ENCODE measurements at regions not wholly inside any gene's neighbourhood (a gene's known extent, or its start where the extent isn't known, plus 50 kb on each side); places are given as distances from the start of the nearest gene placed in this dataset.

GRCh38 chr7:22566176-22566575 is 66.2 kb upstream of the STEAP1B start:
- TF ChIP-seq, protein P1, sequence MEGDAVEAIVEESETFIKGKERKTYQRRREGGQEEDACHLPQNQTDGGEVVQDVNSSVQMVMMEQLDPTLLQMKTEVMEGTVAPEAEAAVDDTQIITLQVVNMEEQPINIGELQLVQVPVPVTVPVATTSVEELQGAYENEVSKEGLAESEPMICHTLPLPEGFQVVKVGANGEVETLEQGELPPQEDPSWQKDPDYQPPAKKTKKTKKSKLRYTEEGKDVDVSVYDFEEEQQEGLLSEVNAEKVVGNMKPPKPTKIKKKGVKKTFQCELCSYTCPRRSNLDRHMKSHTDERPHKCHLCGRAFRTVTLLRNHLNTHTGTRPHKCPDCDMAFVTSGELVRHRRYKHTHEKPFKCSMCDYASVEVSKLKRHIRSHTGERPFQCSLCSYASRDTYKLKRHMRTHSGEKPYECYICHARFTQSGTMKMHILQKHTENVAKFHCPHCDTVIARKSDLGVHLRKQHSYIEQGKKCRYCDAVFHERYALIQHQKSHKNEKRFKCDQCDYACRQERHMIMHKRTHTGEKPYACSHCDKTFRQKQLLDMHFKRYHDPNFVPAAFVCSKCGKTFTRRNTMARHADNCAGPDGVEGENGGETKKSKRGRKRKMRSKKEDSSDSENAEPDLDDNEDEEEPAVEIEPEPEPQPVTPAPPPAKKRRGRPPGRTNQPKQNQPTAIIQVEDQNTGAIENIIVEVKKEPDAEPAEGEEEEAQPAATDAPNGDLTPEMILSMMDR (IDR thresholded peaks at IDR 0.05) = no peak

- TF ChIP-seq, protein P1 (IDR thresholded peaks at IDR 0.05) = no peak
These were observed 65.4 kb upstream of the STEAP1B start for GRCh38 chr7:22565315-22565811.

GRCh38 chr7:22564511-22565045 is 64.6 kb upstream of the STEAP1B start:
- TF ChIP-seq, protein P1 (IDR thresholded peaks at IDR 0.05) = no peak

- TF ChIP-seq, protein P1 (IDR thresholded peaks at IDR 0.05) = no peak
These were observed 63.7 kb upstream of the STEAP1B start for GRCh38 chr7:22563621-22564241.

- TF ChIP-seq, protein P1 (IDR thresholded peaks at IDR 0.05) = no peak
These were observed 63.1 kb upstream of the STEAP1B start for GRCh38 chr7:22563032-22563501.

GRCh38 chr7:22561895-22562593 is 62.1 kb upstream of the STEAP1B start:
- TF ChIP-seq, protein P1 (IDR thresholded peaks at IDR 0.05) = no peak

- TF ChIP-seq, protein P1 (IDR thresholded peaks at IDR 0.05) = no peak
These were observed 61.4 kb upstream of the STEAP1B start for GRCh38 chr7:22561321-22561811.

Measured in LNCAP (cell line).